G401 (cell line): ENCODE measurements at regions not wholly inside any gene's neighbourhood (a gene's known extent, or its start where the extent isn't known, plus 50 kb on each side); places are given as distances from the start of the nearest gene placed in this dataset.

ENCODE experiments used
- DNase-seq: peaks from one replicate; pipeline ENCODE4 v3.0.0-alpha.2; 2015; ENCODE audit warnings: low spot score
- in situ Hi-C: cut with HindIII; loops from 2 replicates; pipeline ENCODE4 v1.10.0; 2016; ENCODE audit warnings: low sequenced_read_pairs, mixed read lengths

- in situ Hi-C loops, result no loop called here
- no peak for DNase-seq
Measured at GRCh38 chr20:48301189-48301588, 515.9 kb upstream of the SULF2 start.

GRCh38 chr20:48300529-48300928, 515.2 kb upstream of the SULF2 start:
- no peak for DNase-seq
- in situ Hi-C loops, result no loop called here

- DNase-seq, result peak; percentile 14
- in situ Hi-C loops, result no loop called here
Measured at GRCh38 chr20:48298851-48299484, 513.7 kb upstream of the SULF2 start.

- in situ Hi-C loops, result no loop called here
- no peak for DNase-seq
Measured at GRCh38 chr20:48298433-48298832, 513.2 kb upstream of the SULF2 start.

GRCh38 chr20:48295966-48296421, 510.7 kb upstream of the SULF2 start:
- DNase-seq, result no peak
- in situ Hi-C loops, result no loop called here

GRCh38 chr20:48295445-48295903, 510.2 kb upstream of the SULF2 start:
- peak; percentile 65 for DNase-seq
- in situ Hi-C loops, result no loop called here

GRCh38 chr20:48294942-48295341, 509.7 kb upstream of the SULF2 start:
- DNase-seq, result peak; percentile 35
- in situ Hi-C loops, result no loop called here

- in situ Hi-C loops, result no loop called here
- DNase-seq, result no peak
Measured at GRCh38 chr20:48294196-48294595, 508.9 kb upstream of the SULF2 start.

- DNase-seq, result no peak
- in situ Hi-C loops, result no loop called here
Measured at GRCh38 chr20:48293671-48294070, 508.4 kb upstream of the SULF2 start.

- in situ Hi-C loops, result no loop called here
- DNase-seq, result no peak
Measured at GRCh38 chr20:48292806-48293205, 507.5 kb upstream of the SULF2 start.

- in situ Hi-C loops, result no loop called here
- no peak for DNase-seq
Measured at GRCh38 chr20:48291896-48292295, 506.6 kb upstream of the SULF2 start.

GRCh38 chr20:48288930-48289507, 503.7 kb upstream of the SULF2 start:
- no peak for DNase-seq

GRCh38 chr20:48287552-48288170, 502.4 kb upstream of the SULF2 start:
- in situ Hi-C loops, result no loop called here

More at GRCh38 chr20:48288930-48289507, 503.7 kb upstream of the SULF2 start:
- in situ Hi-C loops, result no loop called here

GRCh38 chr20:48287021-48287494, 501.8 kb upstream of the SULF2 start:
- no peak for DNase-seq
- in situ Hi-C loops, result no loop called here

More at GRCh38 chr20:48287552-48288170, 502.4 kb upstream of the SULF2 start:
- DNase-seq, result no peak

- in situ Hi-C loops, result no loop called here
Measured at GRCh38 chr20:48286601-48287000, 501.3 kb upstream of the SULF2 start.

GRCh38 chr20:48285656-48286055, 500.4 kb upstream of the SULF2 start:
- in situ Hi-C loops, result no loop called here
- no peak for DNase-seq

More at GRCh38 chr20:48286601-48287000, 501.3 kb upstream of the SULF2 start:
- DNase-seq, result peak; percentile 66

- in situ Hi-C loops, result no loop called here
- DNase-seq, result no peak
Measured at GRCh38 chr20:48284837-48285236, 499.6 kb upstream of the SULF2 start.

GRCh38 chr20:48284315-48284714, 499.0 kb upstream of the SULF2 start:
- in situ Hi-C loops, result no loop called here
- DNase-seq, result no peak

GRCh38 chr20:48283470-48284110, 498.3 kb upstream of the SULF2 start:
- in situ Hi-C loops, result no loop called here
- DNase-seq, result no peak
